ENCODE measurements at regions not wholly inside any gene's neighbourhood (a gene's known extent, or its start where the extent isn't known, plus 50 kb on each side); places are given as distances from the start of the nearest gene placed in this dataset.

DNA sequence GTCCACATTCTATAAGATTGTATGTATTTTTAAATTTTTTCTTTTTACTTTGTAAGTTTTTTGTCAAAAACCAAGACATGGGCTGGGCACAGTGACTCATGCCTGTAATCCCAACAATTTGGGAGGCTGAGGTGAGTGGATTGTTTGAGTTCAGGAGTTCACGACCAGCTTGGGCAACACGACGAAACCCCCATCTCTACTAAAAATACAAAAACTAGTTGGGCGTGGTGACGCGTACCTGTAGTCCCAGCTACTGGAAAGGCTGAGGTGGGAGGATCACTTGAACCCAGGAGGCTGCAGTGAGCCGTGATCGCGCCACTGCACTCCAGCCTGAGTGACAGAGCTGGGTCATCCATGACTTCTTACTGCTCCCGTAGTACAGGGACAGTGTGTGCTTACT, 84.8 kb upstream of the PRDM11 start:
- Histone ChIP-seq H3K9ac (ENCODE audit: low read length) (no peak overlapping the region), H3K79me2 (ENCODE audit: control insufficient read depth, insufficient read depth, low read length) (no peaks in the 10 kb centered on the region), H2AFZ (ENCODE audit: insufficient read depth, low read depth, low read length, poor library complexity, severe bottlenecking) (no peak overlapping the region), H3K4me2 (replicated peaks; ENCODE audit: low read depth, low read length, poor library complexity, severe bottlenecking) (no peak overlapping the region), H3K9me3 (ENCODE audit: control extremely low read depth in 1 of 3, control insufficient read depth in 2 of 3, insufficient read depth in 1 of 3, low read length in 2 of 3) (peaks cover 0 to 11% (median 11%) of the 10 kb centered on the region in 3 donors), H3K27ac (ENCODE audit: low read length in 2 of 2) (no peak overlapping the region), H3K4me1 (ENCODE audit: control insufficient read depth in 2 of 2, insufficient read depth in 2 of 2, low read length in 2 of 2) (no peaks in the 10 kb centered on the region), H3K36me3 (replicated peaks in 1 of 2; ENCODE audit: control extremely low read depth in 1 of 2, control insufficient read depth in 1 of 2, extremely low read depth in 1 of 2, insufficient read depth in 2 of 2, low read length in 1 of 2) (no peaks in the 10 kb centered on the region), H3K27me3 (replicated peaks in 1 of 4; ENCODE audit: control extremely low read depth in 1 of 4, control insufficient read depth in 3 of 4, insufficient read depth in 4 of 4, low read length in 3 of 4) (no peaks in the 10 kb centered on the region), H3K4me3 (ENCODE audit: control extremely low read depth in 1 of 5, extremely low read depth in 1 of 5, insufficient read depth in 1 of 5, low read depth in 2 of 5, low read length in 4 of 5) (no peak overlapping the region), H4K20me1 (ENCODE audit: control insufficient read depth, insufficient read depth, low read length, poor library complexity, severe bottlenecking) (no peaks in the 10 kb centered on the region)
- TF ChIP-seq EZH2 (IDR thresholded peaks at IDR 0.05; ENCODE audit: borderline replicate concordance, insufficient read depth, low read depth, low read length, poor library complexity, severe bottlenecking) = no peak
- TF ChIP-seq, protein P1, sequence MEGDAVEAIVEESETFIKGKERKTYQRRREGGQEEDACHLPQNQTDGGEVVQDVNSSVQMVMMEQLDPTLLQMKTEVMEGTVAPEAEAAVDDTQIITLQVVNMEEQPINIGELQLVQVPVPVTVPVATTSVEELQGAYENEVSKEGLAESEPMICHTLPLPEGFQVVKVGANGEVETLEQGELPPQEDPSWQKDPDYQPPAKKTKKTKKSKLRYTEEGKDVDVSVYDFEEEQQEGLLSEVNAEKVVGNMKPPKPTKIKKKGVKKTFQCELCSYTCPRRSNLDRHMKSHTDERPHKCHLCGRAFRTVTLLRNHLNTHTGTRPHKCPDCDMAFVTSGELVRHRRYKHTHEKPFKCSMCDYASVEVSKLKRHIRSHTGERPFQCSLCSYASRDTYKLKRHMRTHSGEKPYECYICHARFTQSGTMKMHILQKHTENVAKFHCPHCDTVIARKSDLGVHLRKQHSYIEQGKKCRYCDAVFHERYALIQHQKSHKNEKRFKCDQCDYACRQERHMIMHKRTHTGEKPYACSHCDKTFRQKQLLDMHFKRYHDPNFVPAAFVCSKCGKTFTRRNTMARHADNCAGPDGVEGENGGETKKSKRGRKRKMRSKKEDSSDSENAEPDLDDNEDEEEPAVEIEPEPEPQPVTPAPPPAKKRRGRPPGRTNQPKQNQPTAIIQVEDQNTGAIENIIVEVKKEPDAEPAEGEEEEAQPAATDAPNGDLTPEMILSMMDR (IDR thresholded peaks at IDR 0.05) = no peak
- H3K27ac Mint-ChIP-seq = no peak overlapping the region
- intact Hi-C loops (cut with micrococcal nuclease) = no loop called here
- no peaks in the 10 kb centered on the region for H3K27me3 Mint-ChIP-seq
- H3K4me3 Mint-ChIP-seq = no peak overlapping the region
- 94% methylated on average over 6 of the region's 10 CpGs for WGBS (ENCODE audit: insufficient coverage)
- DNase-seq (no peak), ATAC-seq (ENCODE audit: low read depth) (no peak)
- ChIA-PET POLR2A (no interaction called here), CTCF (interaction anchor here (0.7 to 1.6 kb wide), 5 partner anchors 14 to 135 kb away, joined by 3 to 6 read pairs (median 4); no protein-coding TSS in a partner anchor)
- H3K9me3 Mint-ChIP-seq (ENCODE audit: insufficient read depth) = no peaks in the 10 kb centered on the region
- H3K4me1 Mint-ChIP-seq = peaks cover 7% of the 10 kb centered on the region

GRCh38 chr11:45062115-45062514, 84.3 kb upstream of the PRDM11 start:
- Mint-ChIP-seq H3K27ac (no peak overlapping the region), H3K27me3 (no peaks in the 10 kb centered on the region), H3K4me1 (peaks cover 7% of the 10 kb centered on the region), H3K9me3 (ENCODE audit: insufficient read depth) (no peaks in the 10 kb centered on the region), H3K4me3 (no peak overlapping the region)
- intact Hi-C loops (cut with micrococcal nuclease) = no loop called here
- H3K79me2 ChIP-seq (ENCODE audit: control insufficient read depth, insufficient read depth, low read length) = no peaks in the 10 kb centered on the region
- H3K4me2 ChIP-seq (replicated peaks; ENCODE audit: low read depth, low read length, poor library complexity, severe bottlenecking) = no peak overlapping the region
- no peak for ATAC-seq (ENCODE audit: low read depth)
- POLR2A ChIA-PET = no interaction called here
- H3K27ac ChIP-seq (ENCODE audit: low read length in 2 of 2) = no peak overlapping the region
- CTCF ChIA-PET = interaction anchor here (0.7 to 1.6 kb wide), 4 partner anchors 18 to 460 kb away, joined by 4 to 6 read pairs (median 4); no protein-coding TSS in a partner anchor
- H3K9me3 ChIP-seq (ENCODE audit: control extremely low read depth in 1 of 3, control insufficient read depth in 2 of 3, insufficient read depth in 1 of 3, low read length in 2 of 3) = peaks cover 0 to 12% (median 12%) of the 10 kb centered on the region in 3 donors
- no peak overlapping the region for H3K4me3 ChIP-seq (ENCODE audit: control extremely low read depth in 1 of 5, extremely low read depth in 1 of 5, insufficient read depth in 1 of 5, low read depth in 2 of 5, low read length in 4 of 5)
- no peaks in the 10 kb centered on the region for H3K27me3 ChIP-seq (replicated peaks in 1 of 4; ENCODE audit: control extremely low read depth in 1 of 4, control insufficient read depth in 3 of 4, insufficient read depth in 4 of 4, low read length in 3 of 4)
- WGBS (ENCODE audit: insufficient coverage) = 88% methylated on average over 1 of the region's 3 CpGs
- no peak overlapping the region for H2AFZ ChIP-seq (ENCODE audit: insufficient read depth, low read depth, low read length, poor library complexity, severe bottlenecking)
- no peaks in the 10 kb centered on the region for H4K20me1 ChIP-seq (ENCODE audit: control insufficient read depth, insufficient read depth, low read length, poor library complexity, severe bottlenecking)
- H3K4me1 ChIP-seq (ENCODE audit: control insufficient read depth in 2 of 2, insufficient read depth in 2 of 2, low read length in 2 of 2) = no peaks in the 10 kb centered on the region
- H3K9ac ChIP-seq (ENCODE audit: low read length) = no peak overlapping the region
- TF ChIP-seq, protein P1 (IDR thresholded peaks at IDR 0.05) = no peak
- no peak for TF ChIP-seq EZH2 (IDR thresholded peaks at IDR 0.05; ENCODE audit: borderline replicate concordance, insufficient read depth, low read depth, low read length, poor library complexity, severe bottlenecking)
- no peaks in the 10 kb centered on the region for H3K36me3 ChIP-seq (replicated peaks in 1 of 2; ENCODE audit: control extremely low read depth in 1 of 2, control insufficient read depth in 1 of 2, extremely low read depth in 1 of 2, insufficient read depth in 2 of 2, low read length in 1 of 2)
- DNase-seq = no peak
